Ovary (tissue), 3 donors: ENCODE measurements at regions not wholly inside any gene's neighbourhood (a gene's known extent, or its start where the extent isn't known, plus 50 kb on each side); places are given as distances from the start of the nearest gene placed in this dataset.

Source experiments
- POLR2A ChIP-seq: fragments of 450-650 bp; IDR thresholded peaks from one replicate; pipeline ENCODE4 v1.6.1; 2017; ENCODE audit warnings: antibody characterized with exemption, mild to moderate bottlenecking, moderate library complexity
- TF ChIP-seq, protein P1 (sequence below), 3 donors: fragments of 450-650 bp in 2 of 3; fragments of 200-600 bp in 1 of 3; IDR thresholded peaks; one replicate each; pipeline versions ENCODE4 v1.5.1 to v1.8.0; 2016 to 2022; ENCODE audit warnings: antibody characterized with exemption in 3 of 3, mild to moderate bottlenecking in 1 of 3
- donor health status: DM: no; HTN: no; CAD: no.

DNA sequence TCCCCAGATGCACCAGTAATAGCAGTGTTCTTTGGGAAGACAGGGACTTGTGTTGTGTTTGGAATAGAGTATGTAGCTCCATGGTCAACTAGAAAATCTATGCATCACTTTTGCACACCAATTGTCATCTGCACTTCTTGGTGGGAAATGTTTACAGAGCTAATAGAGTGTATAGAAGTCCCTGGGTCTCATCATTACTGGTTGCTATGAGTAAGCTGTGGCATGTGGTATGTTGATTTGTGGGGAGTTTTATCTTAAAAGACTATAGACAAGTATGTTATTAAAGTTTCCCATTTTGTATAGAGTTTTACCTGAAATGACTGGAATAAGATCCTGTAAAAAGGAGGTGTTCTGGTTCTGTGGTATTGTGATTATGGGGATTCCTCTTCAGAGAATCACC lies 55.4 kb upstream of the PRSS1 start:
- TF ChIP-seq, protein P1, sequence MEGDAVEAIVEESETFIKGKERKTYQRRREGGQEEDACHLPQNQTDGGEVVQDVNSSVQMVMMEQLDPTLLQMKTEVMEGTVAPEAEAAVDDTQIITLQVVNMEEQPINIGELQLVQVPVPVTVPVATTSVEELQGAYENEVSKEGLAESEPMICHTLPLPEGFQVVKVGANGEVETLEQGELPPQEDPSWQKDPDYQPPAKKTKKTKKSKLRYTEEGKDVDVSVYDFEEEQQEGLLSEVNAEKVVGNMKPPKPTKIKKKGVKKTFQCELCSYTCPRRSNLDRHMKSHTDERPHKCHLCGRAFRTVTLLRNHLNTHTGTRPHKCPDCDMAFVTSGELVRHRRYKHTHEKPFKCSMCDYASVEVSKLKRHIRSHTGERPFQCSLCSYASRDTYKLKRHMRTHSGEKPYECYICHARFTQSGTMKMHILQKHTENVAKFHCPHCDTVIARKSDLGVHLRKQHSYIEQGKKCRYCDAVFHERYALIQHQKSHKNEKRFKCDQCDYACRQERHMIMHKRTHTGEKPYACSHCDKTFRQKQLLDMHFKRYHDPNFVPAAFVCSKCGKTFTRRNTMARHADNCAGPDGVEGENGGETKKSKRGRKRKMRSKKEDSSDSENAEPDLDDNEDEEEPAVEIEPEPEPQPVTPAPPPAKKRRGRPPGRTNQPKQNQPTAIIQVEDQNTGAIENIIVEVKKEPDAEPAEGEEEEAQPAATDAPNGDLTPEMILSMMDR (IDR thresholded peaks at IDR 0.05) = no peak
- TF ChIP-seq POLR2A = no peak
